Neural cell (in vitro differentiated cells): ENCODE measurements at regions not wholly inside any gene's neighbourhood (a gene's known extent, or its start where the extent isn't known, plus 50 kb on each side); places are given as distances from the start of the nearest gene placed in this dataset.
"Not testable (repeated sequence)": the region's sequence is repeated elsewhere in the genome, so short reads cannot be mapped to it uniquely, and the experiment has no call there.

Experiments used
- H2AFZ ChIP-seq: fragments of 200-600, 300-800 bp; sonication (generic), shearing (Covaris generic); 2 replicates; pipeline ENCODE4 v1.6.0; 2014; ENCODE audit warnings: low read depth, mild to moderate bottlenecking, antibody characterized with exemption, low read length, moderate library complexity
- H3F3A ChIP-seq: fragments of 200-600 bp; shearing (Covaris generic); 2 replicates; pipeline ENCODE4 v1.6.1; 2016; ENCODE audit warnings: mild to moderate bottlenecking, moderate library complexity, mixed read lengths, antibody characterized with exemption, low read length; ENCODE audit not compliant: insufficient read depth, poor library complexity, severe bottlenecking
- H3K27ac ChIP-seq: fragments of 200-600, 300-800 bp; sonication (generic), shearing (Covaris generic); 2 replicates; pipeline ENCODE4 v1.5.1; 2014; ENCODE audit warnings: mild to moderate bottlenecking, low read length, moderate library complexity
- H3K27me3 ChIP-seq: fragments of 300-800, 200-600 bp; sonication (generic), shearing (Covaris generic); 2 replicates; pipeline ENCODE4 v1.6.0; 2014; ENCODE audit warnings: mild to moderate bottlenecking, low read depth, low read length, moderate library complexity; ENCODE audit not compliant: insufficient read depth
- H3K36me3 ChIP-seq: fragments of 300-800, 200-600 bp; sonication (generic), shearing (Covaris generic); 2 replicates; pipeline ENCODE4 v1.5.1; 2014; ENCODE audit warnings: mild to moderate bottlenecking, antibody characterized with exemption, low read length, moderate library complexity; ENCODE audit not compliant: insufficient read depth
- H3K4me2 ChIP-seq: fragments of 300-800, 200-600 bp; sonication (generic), shearing (Covaris generic); 2 replicates; pipeline ENCODE4 v1.6.0; 2014; ENCODE audit warnings: mild to moderate bottlenecking, low read length
- H3K4me3 ChIP-seq: fragments of 300-800, 200-600 bp; sonication (generic), shearing (Covaris generic); 2 replicates; pipeline ENCODE4 v1.5.1; 2014; ENCODE audit warnings: mild to moderate bottlenecking, low read length, moderate library complexity
- H3K79me2 ChIP-seq: fragments of 200-600 bp; shearing (Covaris generic); replicated peaks from 2 replicates; pipeline ENCODE4 v1.6.0; 2014; ENCODE audit warnings: mild to moderate bottlenecking, low read length, moderate library complexity; ENCODE audit not compliant: insufficient read depth
- H3K9ac ChIP-seq: fragments of 300-800, 200-600 bp; sonication (generic), shearing (Covaris generic); 2 replicates; pipeline ENCODE4 v1.6.1; 2016; ENCODE audit warnings: mild to moderate bottlenecking, low read length, mixed read lengths
- H3K9me2 ChIP-seq: fragments of 200-600 bp; shearing (Covaris generic); 2 replicates; pipeline ENCODE4 v1.6.1; 2016; ENCODE audit warnings: mild to moderate bottlenecking, low read length, mixed read lengths; ENCODE audit not compliant: insufficient read depth
- H3K9me3 ChIP-seq: fragments of 200-600, 300-800 bp; sonication (generic), shearing (Covaris generic); 2 replicates; pipeline ENCODE4 v1.6.1; 2016; ENCODE audit warnings: mild to moderate bottlenecking, mixed run types, low read length, moderate library complexity, mixed read lengths
- H4K20me1 ChIP-seq: fragments of 200-600 bp; shearing (Covaris generic); 2 replicates; pipeline ENCODE4 v1.6.1; 2016; ENCODE audit warnings: mild to moderate bottlenecking, mixed run types; ENCODE audit not compliant: insufficient read depth
- EP300 ChIP-seq: fragments of 450-650 bp; conservative IDR thresholded peaks from 2 replicates; pipeline ENCODE4 v1.6.1; 2014; ENCODE audit warnings: antibody characterized with exemption, mild to moderate bottlenecking, moderate library complexity; ENCODE audit not compliant: poor library complexity, severe bottlenecking
- EZH2 ChIP-seq: fragments of 200-600, 300-800 bp; shearing (Covaris generic), sonication (generic); IDR thresholded peaks from 2 replicates; pipeline ENCODE4 v1.6.1; 2014; ENCODE audit warnings: antibody characterized with exemption, low read length, borderline replicate concordance, mild to moderate bottlenecking; ENCODE audit not compliant: insufficient read depth, poor library complexity, severe bottlenecking
- MXI1 ChIP-seq: fragments of 450-650 bp; conservative IDR thresholded peaks from 2 replicates; pipeline ENCODE4 v1.6.1; 2014; ENCODE audit warnings: antibody characterized with exemption, mild to moderate bottlenecking; ENCODE audit not compliant: poor library complexity, severe bottlenecking
- POLR2AphosphoS5 ChIP-seq: IDR thresholded peaks from 2 replicates; pipeline ENCODE4 v1.6.1; 2012
- RAD21 ChIP-seq: fragments of 450-650 bp; conservative IDR thresholded peaks from 2 replicates; pipeline ENCODE4 v1.6.1; 2014; ENCODE audit warnings: antibody characterized with exemption, mild to moderate bottlenecking, moderate library complexity
- SMC3 ChIP-seq: fragments of 450-650 bp; conservative IDR thresholded peaks from 2 replicates; pipeline ENCODE4 v1.6.1; 2014; ENCODE audit warnings: antibody characterized with exemption, mild to moderate bottlenecking, moderate library complexity; ENCODE audit not compliant: poor library complexity
- TAF1 ChIP-seq: IDR thresholded peaks from 2 replicates; pipeline ENCODE4 v1.6.1; 2012; ENCODE audit warnings: low read depth
- TF ChIP-seq, protein P1 (sequence below): IDR thresholded peaks from 2 replicates; pipeline ENCODE4 v1.6.1; 2012; ENCODE audit warnings: borderline replicate concordance
- TF ChIP-seq, protein P2 (sequence below): fragments of 450-650 bp; IDR thresholded peaks from 2 replicates; pipeline ENCODE4 v1.5.1; 2014; ENCODE audit warnings: antibody characterized with exemption, mild to moderate bottlenecking, moderate library complexity; ENCODE audit not compliant: poor library complexity, severe bottlenecking

DNA sequence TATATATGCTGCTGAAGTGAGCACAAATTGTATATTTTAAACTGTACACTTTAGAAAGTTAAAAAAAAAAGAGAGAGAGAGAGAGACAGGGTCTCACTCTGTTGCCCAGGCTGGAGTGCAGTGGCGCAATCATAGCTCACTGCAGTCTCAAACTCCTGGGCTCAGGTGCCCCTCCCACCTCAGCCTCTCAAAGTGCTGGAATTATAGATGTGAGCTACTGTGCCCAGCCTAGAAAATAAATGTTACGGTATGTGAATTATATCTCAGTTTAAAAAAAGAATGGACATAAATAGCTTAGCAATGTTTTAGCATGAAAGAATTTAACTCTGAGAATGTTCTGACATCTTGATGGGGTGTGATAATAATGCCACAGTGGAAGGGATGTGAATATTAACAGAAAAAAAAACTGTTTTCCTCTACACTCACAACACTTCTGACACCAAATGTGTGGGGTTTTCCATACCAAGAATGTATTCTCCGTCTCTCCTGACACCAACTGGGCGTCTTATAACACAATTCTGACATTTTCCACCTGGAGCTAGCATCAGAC is 162.1 kb downstream of the PLCE1 start:
- no peaks in the 10 kb centered on the region for H3K27me3 ChIP-seq
- no peak overlapping the region for H3K9ac ChIP-seq
- TF ChIP-seq RAD21 (no peak), POLR2AphosphoS5 (no peak), EZH2 (no peak), SMC3 (no peak), EP300 (no peak), MXI1 (no peak), TAF1 (no peak)
- TF ChIP-seq, protein P1, sequence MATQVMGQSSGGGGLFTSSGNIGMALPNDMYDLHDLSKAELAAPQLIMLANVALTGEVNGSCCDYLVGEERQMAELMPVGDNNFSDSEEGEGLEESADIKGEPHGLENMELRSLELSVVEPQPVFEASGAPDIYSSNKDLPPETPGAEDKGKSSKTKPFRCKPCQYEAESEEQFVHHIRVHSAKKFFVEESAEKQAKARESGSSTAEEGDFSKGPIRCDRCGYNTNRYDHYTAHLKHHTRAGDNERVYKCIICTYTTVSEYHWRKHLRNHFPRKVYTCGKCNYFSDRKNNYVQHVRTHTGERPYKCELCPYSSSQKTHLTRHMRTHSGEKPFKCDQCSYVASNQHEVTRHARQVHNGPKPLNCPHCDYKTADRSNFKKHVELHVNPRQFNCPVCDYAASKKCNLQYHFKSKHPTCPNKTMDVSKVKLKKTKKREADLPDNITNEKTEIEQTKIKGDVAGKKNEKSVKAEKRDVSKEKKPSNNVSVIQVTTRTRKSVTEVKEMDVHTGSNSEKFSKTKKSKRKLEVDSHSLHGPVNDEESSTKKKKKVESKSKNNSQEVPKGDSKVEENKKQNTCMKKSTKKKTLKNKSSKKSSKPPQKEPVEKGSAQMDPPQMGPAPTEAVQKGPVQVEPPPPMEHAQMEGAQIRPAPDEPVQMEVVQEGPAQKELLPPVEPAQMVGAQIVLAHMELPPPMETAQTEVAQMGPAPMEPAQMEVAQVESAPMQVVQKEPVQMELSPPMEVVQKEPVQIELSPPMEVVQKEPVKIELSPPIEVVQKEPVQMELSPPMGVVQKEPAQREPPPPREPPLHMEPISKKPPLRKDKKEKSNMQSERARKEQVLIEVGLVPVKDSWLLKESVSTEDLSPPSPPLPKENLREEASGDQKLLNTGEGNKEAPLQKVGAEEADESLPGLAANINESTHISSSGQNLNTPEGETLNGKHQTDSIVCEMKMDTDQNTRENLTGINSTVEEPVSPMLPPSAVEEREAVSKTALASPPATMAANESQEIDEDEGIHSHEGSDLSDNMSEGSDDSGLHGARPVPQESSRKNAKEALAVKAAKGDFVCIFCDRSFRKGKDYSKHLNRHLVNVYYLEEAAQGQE = no peak
- TF ChIP-seq, protein P2, sequence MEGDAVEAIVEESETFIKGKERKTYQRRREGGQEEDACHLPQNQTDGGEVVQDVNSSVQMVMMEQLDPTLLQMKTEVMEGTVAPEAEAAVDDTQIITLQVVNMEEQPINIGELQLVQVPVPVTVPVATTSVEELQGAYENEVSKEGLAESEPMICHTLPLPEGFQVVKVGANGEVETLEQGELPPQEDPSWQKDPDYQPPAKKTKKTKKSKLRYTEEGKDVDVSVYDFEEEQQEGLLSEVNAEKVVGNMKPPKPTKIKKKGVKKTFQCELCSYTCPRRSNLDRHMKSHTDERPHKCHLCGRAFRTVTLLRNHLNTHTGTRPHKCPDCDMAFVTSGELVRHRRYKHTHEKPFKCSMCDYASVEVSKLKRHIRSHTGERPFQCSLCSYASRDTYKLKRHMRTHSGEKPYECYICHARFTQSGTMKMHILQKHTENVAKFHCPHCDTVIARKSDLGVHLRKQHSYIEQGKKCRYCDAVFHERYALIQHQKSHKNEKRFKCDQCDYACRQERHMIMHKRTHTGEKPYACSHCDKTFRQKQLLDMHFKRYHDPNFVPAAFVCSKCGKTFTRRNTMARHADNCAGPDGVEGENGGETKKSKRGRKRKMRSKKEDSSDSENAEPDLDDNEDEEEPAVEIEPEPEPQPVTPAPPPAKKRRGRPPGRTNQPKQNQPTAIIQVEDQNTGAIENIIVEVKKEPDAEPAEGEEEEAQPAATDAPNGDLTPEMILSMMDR = no peak
- no peak overlapping the region for H2AFZ ChIP-seq
- H3K36me3 ChIP-seq = no peaks in the 10 kb centered on the region
- H3K9me2 ChIP-seq = no peaks in the 10 kb centered on the region
- no peak overlapping the region for H3K4me3 ChIP-seq
- no peaks in the 10 kb centered on the region for H3K79me2 ChIP-seq
- H3F3A ChIP-seq = no peaks in the 10 kb centered on the region
- H4K20me1 ChIP-seq = no peaks in the 10 kb centered on the region
- no peaks in the 10 kb centered on the region for H3K9me3 ChIP-seq
- no peak overlapping the region for H3K4me2 ChIP-seq
- no peak overlapping the region for H3K27ac ChIP-seq

DNA sequence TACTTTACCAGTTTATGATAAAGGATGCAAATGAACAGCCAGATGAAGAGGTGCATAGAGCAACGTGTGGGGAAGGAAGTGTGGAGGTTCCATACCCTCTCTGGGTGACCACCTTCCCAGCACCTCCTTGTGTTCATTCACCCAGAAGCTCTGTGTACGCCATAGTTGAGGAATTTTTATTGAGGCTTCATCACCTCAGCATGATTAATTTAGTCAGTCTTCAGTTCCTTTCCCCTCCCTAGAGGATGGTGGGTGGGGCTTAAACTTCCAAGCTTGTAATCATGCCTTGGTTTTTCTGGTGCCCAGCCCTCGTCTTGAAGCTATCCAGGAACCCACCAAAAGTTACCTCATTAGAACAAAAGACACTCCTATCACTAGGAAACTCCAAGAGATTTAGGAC is 162.7 kb downstream of the PLCE1 start:
- TF ChIP-seq POLR2AphosphoS5 = no peak
- H3K9me2 ChIP-seq = no peaks in the 10 kb centered on the region

DNA sequence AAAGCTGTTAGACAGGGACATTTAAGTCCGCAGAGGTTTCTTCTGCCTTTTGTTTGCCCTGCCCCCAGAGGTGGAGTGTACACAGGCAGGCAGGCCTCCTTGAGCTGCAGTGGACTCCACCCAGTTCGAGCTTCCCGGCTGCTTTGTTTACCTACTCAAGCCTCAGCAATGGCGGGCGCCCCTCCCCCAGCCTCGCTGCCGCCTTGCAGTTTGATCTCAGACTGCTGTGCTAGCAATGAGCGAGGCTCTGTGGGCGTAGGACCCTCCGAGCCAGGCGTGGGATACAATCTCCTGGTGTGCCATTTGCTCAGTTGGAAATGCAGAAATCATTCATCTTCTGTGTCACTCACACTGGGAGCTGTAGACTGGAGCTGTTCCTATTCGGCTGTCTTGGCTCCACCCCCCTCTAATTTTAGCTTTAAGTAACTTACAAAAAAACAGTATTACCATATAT is 171.5 kb downstream of the PLCE1 start:
- not testable (repeated sequence) for H3K9ac ChIP-seq, H4K20me1 ChIP-seq, H3K79me2 ChIP-seq, H3K27me3 ChIP-seq, H3K4me2 ChIP-seq, H3K36me3 ChIP-seq, H2AFZ ChIP-seq, H3F3A ChIP-seq, H3K27ac ChIP-seq, H3K9me3 ChIP-seq, H3K9me2 ChIP-seq, H3K4me3 ChIP-seq

More for the DNA sequence above, 162.7 kb downstream of the PLCE1 start:
- no peaks in the 10 kb centered on the region for H3K36me3 ChIP-seq
- H3K27ac ChIP-seq = no peak overlapping the region
- no peak overlapping the region for H2AFZ ChIP-seq
- no peaks in the 10 kb centered on the region for H4K20me1 ChIP-seq
- H3K9me3 ChIP-seq = no peaks in the 10 kb centered on the region
- no peak overlapping the region for H3K4me3 ChIP-seq
- no peaks in the 10 kb centered on the region for H3K27me3 ChIP-seq
- H3K4me2 ChIP-seq = no peak overlapping the region
- no peaks in the 10 kb centered on the region for H3F3A ChIP-seq
- H3K79me2 ChIP-seq = no peaks in the 10 kb centered on the region
- H3K9ac ChIP-seq = no peak overlapping the region
